ENCODE measurements at regions not wholly inside any gene's neighbourhood (a gene's known extent, or its start where the extent isn't known, plus 50 kb on each side); places are given as distances from the start of the nearest gene placed in this dataset.
A peak's percentile ranks its signal among the peaks of the same experiment; 100 is the strongest.

GRCh38 chr22:22425783-22426624 lies 82.5 kb downstream of the ZNF280B start (continued):
- TF ChIP-seq ZNF276 (CRISPR knock-in tag; IDR thresholded peaks at IDR 0.05; ENCODE audit: low read depth) (no peak), ZNF460 (CRISPR knock-in tag; IDR thresholded peaks at IDR 0.05; ENCODE audit: borderline replicate concordance) (no peak), POLR2A (IDR thresholded peaks at IDR 0.05; ENCODE audit: insufficient read depth in 1 of 2, low read depth in 2 of 2, low read length in 2 of 2) (peak; percentile 19 to 26; a peak in 1 of 4 replicates), ZNF691 (CRISPR knock-in tag; IDR thresholded peaks at IDR 0.05; ENCODE audit: borderline replicate concordance, low read depth) (no peak), ZNF792 (CRISPR knock-in tag; IDR thresholded peaks at IDR 0.05) (0 out of 2 replicates have a peak, but pooled peaks have one; percentile 26), ZNF646 (CRISPR knock-in tag; IDR thresholded peaks at IDR 0.05) (no peak), THYN1 (CRISPR knock-in tag; IDR thresholded peaks at IDR 0.05; ENCODE audit: borderline replicate concordance, low read depth) (no peak), HOXA3 (CRISPR knock-in tag; IDR thresholded peaks at IDR 0.05) (no peak), TBX3 (IDR thresholded peaks at IDR 0.05; ENCODE audit: borderline replicate concordance) (no peak), MAF1 (CRISPR knock-in tag; IDR thresholded peaks at IDR 0.05; ENCODE audit: borderline replicate concordance) (no peak), TIGD3 (CRISPR knock-in tag; IDR thresholded peaks at IDR 0.05; ENCODE audit: borderline replicate concordance) (no peak), ZBTB49 (CRISPR knock-in tag; IDR thresholded peaks at IDR 0.05; ENCODE audit: borderline replicate concordance) (no peak), NR2F1 (CRISPR knock-in tag; IDR thresholded peaks at IDR 0.05) (peak in 1 of 2 experiments; percentile 62; a peak in 1 of 4 replicates), ZNF772 (CRISPR knock-in tag; IDR thresholded peaks at IDR 0.05) (no peak)

Data from HepG2 (cell line).